ENCODE measurements at regions not wholly inside any gene's neighbourhood (a gene's known extent, or its start where the extent isn't known, plus 50 kb on each side); places are given as distances from the start of the nearest gene placed in this dataset.

GRCh38 chr3:178067721-178068120, 468.5 kb upstream of the KCNMB2 start:
- Mint-ChIP-seq H3K4me1 (ENCODE audit: low read depth) (no peaks in the 10 kb centered on the region), H3K27me3 (no peaks in the 10 kb centered on the region), H3K36me3 (ENCODE audit: low read depth) (no peaks in the 10 kb centered on the region), H3K27ac (no peak overlapping the region), H3K9me3 (no peaks in the 10 kb centered on the region), H3K4me3 (no peak overlapping the region)
- Histone ChIP-seq H3K4me1 (ENCODE audit: insufficient read depth, low read length) (no peaks in the 10 kb centered on the region), H3K36me3 (ENCODE audit: insufficient read depth, low read length) (no peaks in the 10 kb centered on the region), H3K27me3 (ENCODE audit: control insufficient read depth in 1 of 2, insufficient read depth in 2 of 2, low read length in 2 of 2) (no peaks in the 10 kb centered on the region), H3K9me3 (ENCODE audit: control insufficient read depth in 1 of 2, insufficient read depth in 1 of 2, low read length in 2 of 2) (no peaks in the 10 kb centered on the region), H3K27ac (ENCODE audit: low read depth in 1 of 2, low read length in 2 of 2) (no peak overlapping the region), H3K4me3 (ENCODE audit: low read length) (no peak overlapping the region)
- intact Hi-C loops (cut with DNase I, micrococcal nuclease): no loop called here
- TF ChIP-seq CTCF (IDR thresholded peaks at IDR 0.05): no peak
- ChIA-PET CTCF (no interaction called here), POLR2A (no interaction called here)
- DNase-seq: no peak
- ATAC-seq (ENCODE audit: poor library complexity): no peak

GRCh38 chr3:178072391-178073305, 463.6 kb upstream of the KCNMB2 start:
- no peak overlapping the region for H3K27ac ChIP-seq (ENCODE audit: low read depth in 1 of 2, low read length in 2 of 2)
- no peaks in the 10 kb centered on the region for H3K9me3 ChIP-seq (ENCODE audit: control insufficient read depth in 1 of 2, insufficient read depth in 1 of 2, low read length in 2 of 2)
- no peak overlapping the region for H3K27ac Mint-ChIP-seq
- no peaks in the 10 kb centered on the region for H3K9me3 Mint-ChIP-seq
- DNase-seq (no peak), ATAC-seq (ENCODE audit: poor library complexity) (no peak)
- intact Hi-C loops (cut with DNase I, micrococcal nuclease): no loop called here
- H3K4me3 Mint-ChIP-seq: no peak overlapping the region
- H3K4me3 ChIP-seq (ENCODE audit: low read length): no peak overlapping the region
- ChIA-PET POLR2A (no interaction called here), CTCF (interaction anchor here (1.3 kb wide), 1 partner anchor 10 kb away, joined by 4 read pairs; no protein-coding TSS in a partner anchor)
- peaks cover 5% of the 10 kb centered on the region for H3K4me1 Mint-ChIP-seq (ENCODE audit: low read depth)
- no peak for TF ChIP-seq CTCF (IDR thresholded peaks at IDR 0.05)
- H3K36me3 ChIP-seq (ENCODE audit: insufficient read depth, low read length): no peaks in the 10 kb centered on the region
- H3K4me1 ChIP-seq (ENCODE audit: insufficient read depth, low read length): no peaks in the 10 kb centered on the region
- no peaks in the 10 kb centered on the region for H3K27me3 ChIP-seq (ENCODE audit: control insufficient read depth in 1 of 2, insufficient read depth in 2 of 2, low read length in 2 of 2)
- H3K36me3 Mint-ChIP-seq (ENCODE audit: low read depth): no peaks in the 10 kb centered on the region
- no peaks in the 10 kb centered on the region for H3K27me3 Mint-ChIP-seq

GRCh38 chr3:178073366-178073765, 462.9 kb upstream of the KCNMB2 start:
- DNase-seq (no peak), ATAC-seq (ENCODE audit: poor library complexity) (no peak)
- Histone ChIP-seq H3K4me1 (ENCODE audit: insufficient read depth, low read length) (no peaks in the 10 kb centered on the region), H3K27ac (ENCODE audit: low read depth in 1 of 2, low read length in 2 of 2) (no peak overlapping the region), H3K27me3 (ENCODE audit: control insufficient read depth in 1 of 2, insufficient read depth in 2 of 2, low read length in 2 of 2) (no peaks in the 10 kb centered on the region), H3K9me3 (ENCODE audit: control insufficient read depth in 1 of 2, insufficient read depth in 1 of 2, low read length in 2 of 2) (no peaks in the 10 kb centered on the region), H3K36me3 (ENCODE audit: insufficient read depth, low read length) (no peaks in the 10 kb centered on the region), H3K4me3 (ENCODE audit: low read length) (no peak overlapping the region)
- Mint-ChIP-seq H3K27ac (no peak overlapping the region), H3K4me3 (no peak overlapping the region), H3K27me3 (no peaks in the 10 kb centered on the region), H3K4me1 (ENCODE audit: low read depth) (peaks cover 5% of the 10 kb centered on the region), H3K9me3 (no peaks in the 10 kb centered on the region), H3K36me3 (ENCODE audit: low read depth) (no peaks in the 10 kb centered on the region)
- ChIA-PET CTCF (no interaction called here), POLR2A (no interaction called here)
- TF ChIP-seq CTCF (IDR thresholded peaks at IDR 0.05): no peak
- intact Hi-C loops (cut with DNase I, micrococcal nuclease): no loop called here
